ENCODE measurements at regions not wholly inside any gene's neighbourhood (a gene's known extent, or its start where the extent isn't known, plus 50 kb on each side); places are given as distances from the start of the nearest gene placed in this dataset.

- TF ChIP-seq ZBTB33 (IDR thresholded peaks at IDR 0.05; ENCODE audit: borderline replicate concordance, low read depth): no peak
- no peak for TF ChIP-seq REST (IDR thresholded peaks at IDR 0.05; ENCODE audit: low read depth, low read length)
- TF ChIP-seq CTCF (IDR thresholded peaks at IDR 0.05): no peak
- no peak for TF ChIP-seq SIN3A (IDR thresholded peaks at IDR 0.05; ENCODE audit: borderline replicate concordance, low read depth, low read length)
- TF ChIP-seq JUND (IDR thresholded peaks at IDR 0.05): no peak
- no peak for TF ChIP-seq GATA2 (CRISPR knock-in tag; IDR thresholded peaks at IDR 0.05)
- TF ChIP-seq YY1 (IDR thresholded peaks at IDR 0.05; ENCODE audit: low read depth): no peak
Observed at GRCh38 chr18:51864219-51864965, 475.6 kb upstream of the DCC start.

All from SK-N-SH (cell line).